Astrocyte of the cerebellum (primary cell): ENCODE measurements at regions not wholly inside any gene's neighbourhood (a gene's known extent, or its start where the extent isn't known, plus 50 kb on each side); places are given as distances from the start of the nearest gene placed in this dataset.

Experiments
- DNase-seq: peaks from one replicate; pipeline ENCODE4 v3.0.0-alpha.2; 2011; ENCODE audit warnings: low read depth
- H3K4me3 ChIP-seq: 2 replicates; pipeline ENCODE4 v1.5.1; 2011; ENCODE audit warnings: mild to moderate bottlenecking, low read depth, low read length, moderate library complexity
- CTCF ChIP-seq: IDR thresholded peaks from 2 replicates; pipeline ENCODE4 v1.5.1; 2012; ENCODE audit warnings: low read length, low read depth, moderate library complexity, mild to moderate bottlenecking; ENCODE audit errors: missing control alignments
- in situ Hi-C: cut with HindIII; loops from 2 replicates; pipeline ENCODE4 v1.10.0; 2017; ENCODE audit warnings: low sequenced_read_pairs

GRCh38 chr20:1711266-1711665 is 53.7 kb upstream of the SIRPG start:
- no peak for TF ChIP-seq CTCF
- in situ Hi-C loops = no loop called here
- no peak overlapping the region for H3K4me3 ChIP-seq
- DNase-seq = no peak

GRCh38 chr20:1710484-1710883 is 52.9 kb upstream of the SIRPG start:
- TF ChIP-seq CTCF = no peak
- no peak for DNase-seq
- in situ Hi-C loops = no loop called here
- H3K4me3 ChIP-seq = no peak overlapping the region

- TF ChIP-seq CTCF = no peak
- H3K4me3 ChIP-seq = no peak overlapping the region
- no peak for DNase-seq
- in situ Hi-C loops = no loop called here
Observed at GRCh38 chr20:1707588-1708449, 50.2 kb upstream of the SIRPG start.
